ENCODE measurements at regions not wholly inside any gene's neighbourhood (a gene's known extent, or its start where the extent isn't known, plus 50 kb on each side); places are given as distances from the start of the nearest gene placed in this dataset.
"Not testable (repeated sequence)": the region's sequence is repeated elsewhere in the genome, so short reads cannot be mapped to it uniquely, and the experiment has no call there.

GRCh38 chr2:444937-445884, 157.3 kb upstream of the ALKAL2 start:
- DNase-seq: no peak

GRCh38 chr2:443741-444140, 155.8 kb upstream of the ALKAL2 start:
- DNase-seq: no peak

- no peak for DNase-seq
These were observed 155.3 kb upstream of the ALKAL2 start for GRCh38 chr2:443216-443615.

GRCh38 chr2:441258-442022, 153.5 kb upstream of the ALKAL2 start:
- no peak for DNase-seq

GRCh38 chr2:440403-440740, 152.5 kb upstream of the ALKAL2 start:
- no peak for DNase-seq

- DNase-seq: no peak
These were observed 151.9 kb upstream of the ALKAL2 start for GRCh38 chr2:439556-440402.

GRCh38 chr2:439077-439476, 151.2 kb upstream of the ALKAL2 start:
- DNase-seq: no peak

GRCh38 chr2:437756-438393, 150.0 kb upstream of the ALKAL2 start:
- DNase-seq: peak; percentile 10

GRCh38 chr2:437180-437579, 149.3 kb upstream of the ALKAL2 start:
- no peak for DNase-seq

GRCh38 chr2:436205-436604, 148.3 kb upstream of the ALKAL2 start:
- DNase-seq: no peak

- DNase-seq: no peak
These were observed 146.7 kb upstream of the ALKAL2 start for GRCh38 chr2:434625-435024.

- no peak for DNase-seq
These were observed 145.3 kb upstream of the ALKAL2 start for GRCh38 chr2:433216-433615.

GRCh38 chr2:430291-431040, 142.6 kb upstream of the ALKAL2 start:
- DNase-seq: no peak

- no peak for DNase-seq
These were observed 141.8 kb upstream of the ALKAL2 start for GRCh38 chr2:429575-430254.

GRCh38 chr2:429142-429541, 141.3 kb upstream of the ALKAL2 start:
- no peak for DNase-seq

- DNase-seq: no peak
These were observed 140.7 kb upstream of the ALKAL2 start for GRCh38 chr2:428591-428990.

- DNase-seq: not testable (repeated sequence)
These were observed 138.8 kb upstream of the ALKAL2 start for GRCh38 chr2:426696-427095.

- DNase-seq: no peak
These were observed 138.1 kb upstream of the ALKAL2 start for GRCh38 chr2:425947-426346.

- DNase-seq: no peak
These were observed 137.4 kb upstream of the ALKAL2 start for GRCh38 chr2:425243-425642.

GRCh38 chr2:424306-425171, 136.6 kb upstream of the ALKAL2 start:
- DNase-seq: no peak

All from NCI-H526 treated with DMSO at 0.1 percent for 48 hours (cell line).